ENCODE measurements at regions not wholly inside any gene's neighbourhood (a gene's known extent, or its start where the extent isn't known, plus 50 kb on each side); places are given as distances from the start of the nearest gene placed in this dataset.

DNA sequence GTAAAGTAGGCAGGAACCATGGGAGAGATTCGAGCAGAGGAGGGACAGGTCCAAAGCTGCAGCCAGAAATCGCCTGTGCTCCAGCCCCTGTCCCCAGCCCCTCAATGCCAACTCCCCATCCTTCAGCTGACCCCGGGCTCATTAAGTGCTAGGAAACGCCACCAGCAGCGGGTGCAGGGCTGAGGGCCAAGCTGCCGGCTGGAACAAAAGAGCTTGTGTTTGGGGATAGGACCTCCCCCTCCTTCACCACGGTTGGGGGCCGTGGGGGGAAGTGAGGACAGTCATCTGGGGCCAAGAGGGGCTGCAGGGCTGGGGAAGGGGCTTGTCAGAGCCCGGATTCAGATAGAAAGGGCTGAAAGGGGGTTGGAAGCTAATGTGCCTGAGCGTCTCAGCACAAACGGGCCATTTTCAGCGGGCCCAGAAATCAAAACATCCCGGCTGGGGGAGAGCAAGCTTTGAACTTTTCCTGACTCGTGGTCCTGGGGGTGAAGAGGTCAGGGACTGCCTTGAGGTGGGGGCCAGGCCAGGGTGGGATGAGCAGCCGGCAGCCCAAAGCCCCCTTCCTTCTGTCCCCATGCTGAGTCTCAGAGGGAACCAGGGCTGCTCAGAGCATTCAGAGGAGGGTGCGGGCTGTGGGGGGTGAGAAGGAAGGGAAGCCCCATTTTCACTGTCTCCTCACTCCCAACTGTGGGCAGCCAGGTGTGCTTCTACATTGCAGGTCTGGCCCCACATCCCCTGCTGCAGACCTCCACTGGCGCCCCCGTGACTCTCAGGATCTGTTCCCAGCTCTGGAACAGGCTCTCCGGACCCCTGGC, 69.4 kb upstream of the DAB2IP start:
- intact Hi-C loops (cut with DNase I), result no loop called here
- ATAC-seq, result peak in 3 of 4 donors; percentile 20 to 44 (median 33)
- Histone ChIP-seq H3K4me1 (no peaks in the 10 kb centered on the region), H3K9me3 (no peaks in the 10 kb centered on the region), H3K27ac (no peak overlapping the region), H3K27me3 (no peaks in the 10 kb centered on the region), H3K36me3 (no peaks in the 10 kb centered on the region), H3K4me3 (no peak overlapping the region)
- TF ChIP-seq, protein P1, sequence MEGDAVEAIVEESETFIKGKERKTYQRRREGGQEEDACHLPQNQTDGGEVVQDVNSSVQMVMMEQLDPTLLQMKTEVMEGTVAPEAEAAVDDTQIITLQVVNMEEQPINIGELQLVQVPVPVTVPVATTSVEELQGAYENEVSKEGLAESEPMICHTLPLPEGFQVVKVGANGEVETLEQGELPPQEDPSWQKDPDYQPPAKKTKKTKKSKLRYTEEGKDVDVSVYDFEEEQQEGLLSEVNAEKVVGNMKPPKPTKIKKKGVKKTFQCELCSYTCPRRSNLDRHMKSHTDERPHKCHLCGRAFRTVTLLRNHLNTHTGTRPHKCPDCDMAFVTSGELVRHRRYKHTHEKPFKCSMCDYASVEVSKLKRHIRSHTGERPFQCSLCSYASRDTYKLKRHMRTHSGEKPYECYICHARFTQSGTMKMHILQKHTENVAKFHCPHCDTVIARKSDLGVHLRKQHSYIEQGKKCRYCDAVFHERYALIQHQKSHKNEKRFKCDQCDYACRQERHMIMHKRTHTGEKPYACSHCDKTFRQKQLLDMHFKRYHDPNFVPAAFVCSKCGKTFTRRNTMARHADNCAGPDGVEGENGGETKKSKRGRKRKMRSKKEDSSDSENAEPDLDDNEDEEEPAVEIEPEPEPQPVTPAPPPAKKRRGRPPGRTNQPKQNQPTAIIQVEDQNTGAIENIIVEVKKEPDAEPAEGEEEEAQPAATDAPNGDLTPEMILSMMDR (IDR thresholded peaks at IDR 0.05), result no peak
- 29 to 32% methylated on average over 18 to 19 of the region's 19 CpGs for WGBS, 2 donors
- no peak for DNase-seq
- no peak for FAIRE-seq

DNA sequence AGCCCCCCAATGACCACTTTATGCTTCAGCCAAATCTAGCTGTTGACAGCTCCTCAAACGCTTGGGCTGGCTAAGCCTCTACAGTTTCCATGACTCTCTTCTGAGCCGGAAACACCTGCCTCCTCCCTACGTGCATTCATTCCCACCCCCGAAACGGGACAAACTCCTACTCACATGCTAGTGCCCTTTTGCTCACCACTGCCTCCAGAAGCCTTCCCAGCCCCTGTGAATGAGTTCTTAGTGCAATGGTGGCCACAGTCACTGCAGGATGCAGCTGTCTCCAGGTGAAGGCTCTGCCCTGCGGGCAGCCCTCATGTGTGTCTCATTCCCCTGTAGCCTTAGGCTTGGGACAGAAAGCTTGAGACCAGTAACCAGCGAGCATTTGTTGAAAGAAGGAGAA, 68.8 kb upstream of the DAB2IP start:
- no peak for ATAC-seq
- no peak for FAIRE-seq
- Histone ChIP-seq H3K9me3 (no peaks in the 10 kb centered on the region), H3K27me3 (no peaks in the 10 kb centered on the region), H3K4me3 (no peak overlapping the region), H3K36me3 (no peaks in the 10 kb centered on the region), H3K4me1 (no peaks in the 10 kb centered on the region), H3K27ac (no peak overlapping the region)
- no peak for DNase-seq
- intact Hi-C loops (cut with DNase I), result no loop called here
- TF ChIP-seq, protein P1 (IDR thresholded peaks at IDR 0.05), result no peak
- 64 to 76% methylated on average over 7 of the region's 7 CpGs for WGBS, 2 donors

DNA sequence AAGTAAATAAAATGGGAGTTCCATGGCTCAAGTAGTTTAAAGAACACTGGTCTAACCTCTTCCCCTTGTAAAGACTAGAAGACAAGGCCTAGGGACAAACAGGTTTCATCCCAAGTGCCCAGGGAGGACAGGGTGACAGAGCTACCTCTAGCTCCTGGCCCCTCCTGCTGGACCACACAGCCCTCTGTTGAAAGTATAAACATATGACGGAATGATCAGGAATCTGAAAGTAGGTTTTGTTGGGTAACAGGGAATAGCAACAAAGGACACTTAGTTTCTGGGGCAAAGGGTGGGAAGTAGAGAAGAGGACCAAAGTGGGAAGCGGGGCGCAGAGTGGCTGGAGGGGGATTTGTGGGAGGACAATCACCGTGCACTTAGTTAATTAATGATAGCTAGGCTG, 67.0 kb upstream of the DAB2IP start:
- TF ChIP-seq, protein P1 (IDR thresholded peaks at IDR 0.05), result no peak
- Histone ChIP-seq H3K27me3 (no peaks in the 10 kb centered on the region), H3K36me3 (no peaks in the 10 kb centered on the region), H3K9me3 (no peaks in the 10 kb centered on the region), H3K27ac (no peak overlapping the region), H3K4me1 (no peaks in the 10 kb centered on the region), H3K4me3 (no peak overlapping the region)
- no peak for ATAC-seq
- 75 to 77% methylated on average over 4 of the region's 4 CpGs for WGBS, 2 donors
- intact Hi-C loops (cut with DNase I), result no loop called here
- FAIRE-seq, result no peak
- no peak for DNase-seq

DNA sequence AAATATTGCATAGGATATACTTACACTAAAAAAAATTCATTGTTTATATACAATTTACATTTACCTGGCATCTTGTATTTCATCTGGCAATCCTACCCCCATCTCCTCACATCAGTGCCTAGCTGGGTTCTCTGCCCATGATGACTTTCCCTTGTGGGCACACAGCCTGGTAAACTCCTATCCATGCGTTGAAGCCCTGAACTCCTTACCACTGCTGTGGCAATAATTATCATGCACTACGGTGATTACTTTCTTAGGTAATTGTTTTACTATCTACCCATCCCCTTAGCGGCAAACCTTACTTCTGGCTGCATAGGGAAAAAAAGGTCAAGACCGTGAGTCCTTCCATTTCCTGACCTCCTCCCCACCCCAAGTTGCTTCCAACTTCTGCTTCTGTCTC, 63.6 kb upstream of the DAB2IP start:
- intact Hi-C loops (cut with DNase I), result no loop called here
- H3K27me3 ChIP-seq, result no peaks in the 10 kb centered on the region
- TF ChIP-seq, protein P1 (IDR thresholded peaks at IDR 0.05), result no peak
- ATAC-seq (no peak), FAIRE-seq (no peak), DNase-seq (no peak)
- H3K27ac ChIP-seq, result no peak overlapping the region
- no peaks in the 10 kb centered on the region for H3K36me3 ChIP-seq
- H3K4me3 ChIP-seq, result no peak overlapping the region
- H3K4me1 ChIP-seq, result no peaks in the 10 kb centered on the region
- 83 to 94% methylated on average over 4 of the region's 4 CpGs for WGBS, 2 donors
- H3K9me3 ChIP-seq, result no peaks in the 10 kb centered on the region

DNA sequence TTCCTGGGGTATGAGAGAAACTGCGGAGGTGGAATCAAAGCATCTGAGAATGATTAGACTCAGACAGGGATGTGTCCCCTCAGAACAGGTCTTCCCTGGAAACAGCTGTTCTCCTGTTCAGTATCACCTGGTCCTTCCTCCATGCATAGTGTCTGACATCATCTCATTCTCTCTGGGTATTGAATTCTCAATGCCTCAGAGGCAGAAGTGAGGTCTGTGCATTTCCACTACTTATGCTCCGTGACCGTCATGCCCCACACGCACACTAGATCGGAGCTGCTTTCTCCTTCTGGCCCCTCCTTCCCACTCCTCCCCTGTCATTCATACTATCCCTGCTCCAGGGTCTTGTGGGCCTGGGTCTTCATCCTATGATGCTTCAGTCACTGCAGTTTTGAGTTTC, 61.4 kb upstream of the DAB2IP start:
- Histone ChIP-seq H3K27me3 (no peaks in the 10 kb centered on the region), H3K36me3 (no peaks in the 10 kb centered on the region), H3K9me3 (no peaks in the 10 kb centered on the region), H3K27ac (no peak overlapping the region), H3K4me1 (no peaks in the 10 kb centered on the region), H3K4me3 (no peak overlapping the region)
- TF ChIP-seq, protein P1 (IDR thresholded peaks at IDR 0.05), result no peak
- FAIRE-seq (no peak), DNase-seq (no peak), ATAC-seq (no peak)
- WGBS, 2 donors, result 75 to 85% methylated on average over 5 of the region's 5 CpGs
- intact Hi-C loops (cut with DNase I), result no loop called here
